ENCODE measurements at regions not wholly inside any gene's neighbourhood (a gene's known extent, or its start where the extent isn't known, plus 50 kb on each side); places are given as distances from the start of the nearest gene placed in this dataset.

DNA sequence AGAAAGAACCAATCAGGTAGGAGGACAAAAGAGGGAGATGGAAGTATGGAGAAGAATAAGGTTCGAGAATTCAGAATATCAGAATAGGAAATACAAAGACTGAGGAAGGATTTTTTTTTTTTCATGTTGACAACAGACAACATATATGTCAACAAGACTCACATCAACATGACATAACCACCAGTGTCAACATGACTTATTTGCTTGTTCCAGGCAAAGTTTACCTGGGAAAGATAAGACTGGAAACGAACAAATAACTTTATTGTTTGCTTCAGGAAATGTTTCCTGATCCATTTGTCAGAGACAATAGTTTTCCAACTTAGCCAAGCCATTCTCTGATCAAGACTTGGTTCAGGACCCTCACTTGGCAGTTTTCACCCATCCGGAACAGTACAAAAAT, 321.9 kb upstream of the NETO1 start:
- Histone ChIP-seq H4K20me1 (ENCODE audit: insufficient read depth, low read length) (no peaks in the 10 kb centered on the region), H3K9ac (ENCODE audit: low read length) (no peak overlapping the region), H3K4me3 (ENCODE audit: low read length) (no peak overlapping the region), H3K27me3 (ENCODE audit: low read depth, low read length) (no peaks in the 10 kb centered on the region), H2AFZ (ENCODE audit: low read depth, low read length) (no peak overlapping the region), H3K36me3 (replicated peaks; ENCODE audit: low read depth, low read length) (no peaks in the 10 kb centered on the region), H3K79me2 (ENCODE audit: low read length) (no peaks in the 10 kb centered on the region), H3K27ac (ENCODE audit: low read length) (no peak overlapping the region), H3K4me2 (ENCODE audit: low read length) (no peak overlapping the region), H3K4me1 (ENCODE audit: low read length) (no peaks in the 10 kb centered on the region), H3K9me3 (ENCODE audit: insufficient read depth, low read length) (no peaks in the 10 kb centered on the region)
- no peak for TF ChIP-seq EZH2phosphoT487 (IDR thresholded peaks at IDR 0.05; ENCODE audit: low read depth)
- TF ChIP-seq, protein P1, sequence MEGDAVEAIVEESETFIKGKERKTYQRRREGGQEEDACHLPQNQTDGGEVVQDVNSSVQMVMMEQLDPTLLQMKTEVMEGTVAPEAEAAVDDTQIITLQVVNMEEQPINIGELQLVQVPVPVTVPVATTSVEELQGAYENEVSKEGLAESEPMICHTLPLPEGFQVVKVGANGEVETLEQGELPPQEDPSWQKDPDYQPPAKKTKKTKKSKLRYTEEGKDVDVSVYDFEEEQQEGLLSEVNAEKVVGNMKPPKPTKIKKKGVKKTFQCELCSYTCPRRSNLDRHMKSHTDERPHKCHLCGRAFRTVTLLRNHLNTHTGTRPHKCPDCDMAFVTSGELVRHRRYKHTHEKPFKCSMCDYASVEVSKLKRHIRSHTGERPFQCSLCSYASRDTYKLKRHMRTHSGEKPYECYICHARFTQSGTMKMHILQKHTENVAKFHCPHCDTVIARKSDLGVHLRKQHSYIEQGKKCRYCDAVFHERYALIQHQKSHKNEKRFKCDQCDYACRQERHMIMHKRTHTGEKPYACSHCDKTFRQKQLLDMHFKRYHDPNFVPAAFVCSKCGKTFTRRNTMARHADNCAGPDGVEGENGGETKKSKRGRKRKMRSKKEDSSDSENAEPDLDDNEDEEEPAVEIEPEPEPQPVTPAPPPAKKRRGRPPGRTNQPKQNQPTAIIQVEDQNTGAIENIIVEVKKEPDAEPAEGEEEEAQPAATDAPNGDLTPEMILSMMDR (IDR thresholded peaks at IDR 0.05; ENCODE audit: low read depth, low read length), result no peak

DNA sequence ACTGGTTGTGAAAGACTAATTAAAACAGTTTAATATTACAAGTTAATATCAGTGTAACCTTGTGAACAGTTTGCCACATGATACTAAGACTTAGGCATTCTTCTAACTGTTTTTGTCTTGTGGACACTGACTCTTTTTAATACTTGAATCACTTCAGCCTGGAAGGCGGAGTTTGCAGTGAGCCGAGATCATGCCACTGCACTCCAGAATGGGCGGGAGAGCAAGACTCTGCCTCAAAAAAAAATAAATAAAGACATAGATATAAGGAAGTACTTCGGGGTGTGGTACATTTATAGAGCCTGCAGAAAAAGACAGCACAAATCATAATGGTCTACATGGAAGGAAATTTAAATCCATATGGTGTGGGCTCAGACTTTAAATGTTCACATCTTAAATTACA, 300.4 kb upstream of the NETO1 start:
- Histone ChIP-seq H4K20me1 (ENCODE audit: insufficient read depth, low read length) (no peaks in the 10 kb centered on the region), H2AFZ (ENCODE audit: low read depth, low read length) (no peak overlapping the region), H3K9me3 (ENCODE audit: insufficient read depth, low read length) (no peaks in the 10 kb centered on the region), H3K9ac (ENCODE audit: low read length) (no peak overlapping the region), H3K27ac (ENCODE audit: low read length) (no peak overlapping the region), H3K4me2 (ENCODE audit: low read length) (no peak overlapping the region), H3K36me3 (replicated peaks; ENCODE audit: low read depth, low read length) (no peaks in the 10 kb centered on the region), H3K4me3 (ENCODE audit: low read length) (no peak overlapping the region), H3K79me2 (ENCODE audit: low read length) (no peaks in the 10 kb centered on the region), H3K4me1 (ENCODE audit: low read length) (no peaks in the 10 kb centered on the region), H3K27me3 (ENCODE audit: low read depth, low read length) (no peaks in the 10 kb centered on the region)
- TF ChIP-seq EZH2phosphoT487 (IDR thresholded peaks at IDR 0.05; ENCODE audit: low read depth), result no peak
- TF ChIP-seq, protein P1 (IDR thresholded peaks at IDR 0.05; ENCODE audit: low read depth, low read length), result no peak

DNA sequence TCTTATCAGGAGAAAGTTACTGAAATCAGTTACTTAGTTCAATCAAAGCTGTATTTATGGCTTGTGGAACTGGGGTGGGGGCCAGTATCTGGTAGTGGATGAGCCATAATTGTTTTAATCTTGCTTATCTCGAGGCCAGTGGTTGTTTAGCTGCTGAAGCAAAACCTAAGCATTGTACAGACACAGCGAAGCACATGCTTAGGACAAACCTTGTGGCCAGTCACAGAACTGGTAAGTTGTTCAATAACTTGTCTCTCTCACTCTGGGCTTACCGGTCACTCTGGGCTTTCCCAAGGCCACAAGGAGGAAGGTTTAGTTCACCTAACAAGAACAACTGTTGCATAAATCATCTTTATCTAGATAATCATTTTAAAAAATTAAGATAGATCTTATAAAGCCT, 296.6 kb upstream of the NETO1 start:
- no peaks in the 10 kb centered on the region for H3K36me3 ChIP-seq (replicated peaks; ENCODE audit: low read depth, low read length)
- TF ChIP-seq, protein P1 (IDR thresholded peaks at IDR 0.05; ENCODE audit: low read depth, low read length), result no peak
- TF ChIP-seq EZH2phosphoT487 (IDR thresholded peaks at IDR 0.05; ENCODE audit: low read depth), result no peak
- no peak overlapping the region for H3K4me3 ChIP-seq (ENCODE audit: low read length)
- H3K4me2 ChIP-seq (ENCODE audit: low read length), result no peak overlapping the region
- H3K4me1 ChIP-seq (ENCODE audit: low read length), result no peaks in the 10 kb centered on the region
- H2AFZ ChIP-seq (ENCODE audit: low read depth, low read length), result no peak overlapping the region
- H3K9me3 ChIP-seq (ENCODE audit: insufficient read depth, low read length), result no peaks in the 10 kb centered on the region
- H3K27me3 ChIP-seq (ENCODE audit: low read depth, low read length), result no peaks in the 10 kb centered on the region
- H4K20me1 ChIP-seq (ENCODE audit: insufficient read depth, low read length), result no peaks in the 10 kb centered on the region
- no peaks in the 10 kb centered on the region for H3K79me2 ChIP-seq (ENCODE audit: low read length)
- no peak overlapping the region for H3K27ac ChIP-seq (ENCODE audit: low read length)
- H3K9ac ChIP-seq (ENCODE audit: low read length), result no peak overlapping the region

DNA sequence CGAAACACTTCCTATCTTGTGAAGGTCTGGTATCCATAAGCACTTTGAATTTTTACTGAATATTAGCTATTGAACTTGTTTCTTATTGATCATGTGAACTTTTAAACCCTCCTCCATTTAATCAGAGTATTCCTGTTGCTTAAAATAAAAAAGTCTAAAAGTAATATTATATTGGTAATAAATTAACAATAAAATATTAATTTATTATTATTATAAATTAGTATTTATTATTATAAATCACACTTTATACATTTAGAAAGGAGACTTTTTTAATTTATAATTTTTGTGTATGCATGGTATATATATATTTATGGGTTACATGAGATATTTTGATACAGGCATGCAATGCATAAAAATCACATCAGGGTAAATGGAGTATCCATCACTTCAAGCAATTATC, 295.4 kb upstream of the NETO1 start:
- Histone ChIP-seq H3K9me3 (ENCODE audit: insufficient read depth, low read length) (no peaks in the 10 kb centered on the region), H3K4me3 (ENCODE audit: low read length) (no peak overlapping the region), H3K9ac (ENCODE audit: low read length) (no peak overlapping the region), H3K27me3 (ENCODE audit: low read depth, low read length) (no peaks in the 10 kb centered on the region), H4K20me1 (ENCODE audit: insufficient read depth, low read length) (no peaks in the 10 kb centered on the region), H3K4me1 (ENCODE audit: low read length) (no peaks in the 10 kb centered on the region), H3K27ac (ENCODE audit: low read length) (no peak overlapping the region), H3K79me2 (ENCODE audit: low read length) (no peaks in the 10 kb centered on the region), H3K4me2 (ENCODE audit: low read length) (no peak overlapping the region), H2AFZ (ENCODE audit: low read depth, low read length) (no peak overlapping the region), H3K36me3 (replicated peaks; ENCODE audit: low read depth, low read length) (no peaks in the 10 kb centered on the region)
- TF ChIP-seq, protein P1 (IDR thresholded peaks at IDR 0.05; ENCODE audit: low read depth, low read length), result no peak
- no peak for TF ChIP-seq EZH2phosphoT487 (IDR thresholded peaks at IDR 0.05; ENCODE audit: low read depth)

Data from OCI-LY3 (cell line).